ENCODE measurements at regions not wholly inside any gene's neighbourhood (a gene's known extent, or its start where the extent isn't known, plus 50 kb on each side); places are given as distances from the start of the nearest gene placed in this dataset.

GRCh38 chr6:103047567-103047966 is 1654.1 kb downstream of the GRIK2 start:
- H3K4me2 ChIP-seq (ENCODE audit: low read length) = no peak overlapping the region
- H3K79me2 ChIP-seq (replicated peaks; ENCODE audit: insufficient read depth, low read length) = no peaks in the 10 kb centered on the region

GRCh38 chr6:103042336-103042735 is 1648.8 kb downstream of the GRIK2 start:
- no peak overlapping the region for H3K4me3 ChIP-seq (ENCODE audit: low read length)
- peak overlapping the region; percentile 12 for H3K27ac ChIP-seq (ENCODE audit: low read length)
- H3K79me2 ChIP-seq (replicated peaks; ENCODE audit: insufficient read depth, low read length) = no peaks in the 10 kb centered on the region
- H3K27me3 ChIP-seq (ENCODE audit: insufficient read depth, low read depth, low read length) = no peaks in the 10 kb centered on the region
- H3K9me3 ChIP-seq (ENCODE audit: low read length) = no peaks in the 10 kb centered on the region
- H3K9me2 ChIP-seq (ENCODE audit: insufficient read depth, low read length) = no peaks in the 10 kb centered on the region
- no peak for TF ChIP-seq TAF1 (IDR thresholded peaks at IDR 0.05; ENCODE audit: low read depth)
- no peak for TF ChIP-seq EZH2 (IDR thresholded peaks at IDR 0.05; ENCODE audit: borderline replicate concordance, insufficient read depth, low read length, poor library complexity, severe bottlenecking)
- TF ChIP-seq RAD21 (conservative IDR thresholded peaks at IDR 0.05) = no peak
- no peak for TF ChIP-seq SMC3 (conservative IDR thresholded peaks at IDR 0.05; ENCODE audit: poor library complexity)
- TF ChIP-seq EP300 (conservative IDR thresholded peaks at IDR 0.05; ENCODE audit: poor library complexity, severe bottlenecking) = no peak
- TF ChIP-seq MXI1 (conservative IDR thresholded peaks at IDR 0.05; ENCODE audit: poor library complexity, severe bottlenecking) = no peak
- TF ChIP-seq CTCF (IDR thresholded peaks at IDR 0.05; ENCODE audit: poor library complexity, severe bottlenecking) = no peak
- TF ChIP-seq POLR2AphosphoS5 (IDR thresholded peaks at IDR 0.05) = no peak
- TF ChIP-seq REST (IDR thresholded peaks at IDR 0.05; ENCODE audit: borderline replicate concordance) = no peak
- no peak overlapping the region for H2AFZ ChIP-seq (ENCODE audit: low read depth, low read length)
- H4K20me1 ChIP-seq (ENCODE audit: insufficient read depth) = no peaks in the 10 kb centered on the region
- no peak overlapping the region for H3K4me2 ChIP-seq (ENCODE audit: low read length)
- H3K36me3 ChIP-seq (ENCODE audit: insufficient read depth, low read length) = no peaks in the 10 kb centered on the region
- H3F3A ChIP-seq (ENCODE audit: insufficient read depth, low read length, poor library complexity, severe bottlenecking) = no peaks in the 10 kb centered on the region
- no peak overlapping the region for H3K9ac ChIP-seq (ENCODE audit: low read length)

More at GRCh38 chr6:103047567-103047966, 1654.1 kb downstream of the GRIK2 start:
- TF ChIP-seq MXI1 (conservative IDR thresholded peaks at IDR 0.05; ENCODE audit: poor library complexity, severe bottlenecking) (no peak), EZH2 (IDR thresholded peaks at IDR 0.05; ENCODE audit: borderline replicate concordance, insufficient read depth, low read length, poor library complexity, severe bottlenecking) (no peak), REST (IDR thresholded peaks at IDR 0.05; ENCODE audit: borderline replicate concordance) (no peak), SMC3 (conservative IDR thresholded peaks at IDR 0.05; ENCODE audit: poor library complexity) (no peak), RAD21 (conservative IDR thresholded peaks at IDR 0.05) (no peak), EP300 (conservative IDR thresholded peaks at IDR 0.05; ENCODE audit: poor library complexity, severe bottlenecking) (no peak)
- H3K9me3 ChIP-seq (ENCODE audit: low read length) = no peaks in the 10 kb centered on the region
- H3K27me3 ChIP-seq (ENCODE audit: insufficient read depth, low read depth, low read length) = no peaks in the 10 kb centered on the region
- H4K20me1 ChIP-seq (ENCODE audit: insufficient read depth) = no peaks in the 10 kb centered on the region
- H3K4me3 ChIP-seq (ENCODE audit: low read length) = no peak overlapping the region
- H3K9ac ChIP-seq (ENCODE audit: low read length) = no peak overlapping the region
- no peak overlapping the region for H3K27ac ChIP-seq (ENCODE audit: low read length)
- H3F3A ChIP-seq (ENCODE audit: insufficient read depth, low read length, poor library complexity, severe bottlenecking) = no peaks in the 10 kb centered on the region
- no peak overlapping the region for H2AFZ ChIP-seq (ENCODE audit: low read depth, low read length)
- H3K9me2 ChIP-seq (ENCODE audit: insufficient read depth, low read length) = no peaks in the 10 kb centered on the region
- H3K36me3 ChIP-seq (ENCODE audit: insufficient read depth, low read length) = no peaks in the 10 kb centered on the region
